Effector memory CD4-positive, alpha-beta T cell (primary cell): ENCODE measurements at regions not wholly inside any gene's neighbourhood (a gene's known extent, or its start where the extent isn't known, plus 50 kb on each side); places are given as distances from the start of the nearest gene placed in this dataset.
"Not testable (repeated sequence)": the region's sequence is repeated elsewhere in the genome, so short reads cannot be mapped to it uniquely, and the experiment has no call there.

Source experiments
- DNase-seq, 3 donors: peaks; one replicate each; pipeline ENCODE4 v3.0.0-alpha.2; 2020
- H3K27ac ChIP-seq: 2 replicates; pipeline ENCODE4 v1.7.0; 2013; ENCODE audit warnings: mild to moderate bottlenecking, low read length, moderate library complexity; ENCODE audit not compliant: insufficient read depth, poor library complexity, severe bottlenecking
- H3K27me3 ChIP-seq: replicated peaks from 2 replicates; pipeline ENCODE4 v1.7.0; 2013; ENCODE audit warnings: mild to moderate bottlenecking, low read length; ENCODE audit not compliant: insufficient read depth, control insufficient read depth, poor library complexity, severe bottlenecking
- H3K36me3 ChIP-seq: 2 replicates; pipeline ENCODE4 v1.7.0; 2013; ENCODE audit warnings: mild to moderate bottlenecking, low read length, moderate library complexity; ENCODE audit not compliant: control insufficient read depth, insufficient read depth
- H3K4me1 ChIP-seq: 2 replicates; pipeline ENCODE4 v1.7.0; 2013; ENCODE audit warnings: low read length, mild to moderate bottlenecking; ENCODE audit not compliant: control insufficient read depth, insufficient read depth, poor library complexity, severe bottlenecking
- H3K4me3 ChIP-seq: 2 replicates; pipeline ENCODE4 v1.7.0; 2013; ENCODE audit warnings: low read length, low read depth, mild to moderate bottlenecking; ENCODE audit not compliant: insufficient read depth, poor library complexity, severe bottlenecking
- H3K9me3 ChIP-seq: 2 replicates; pipeline ENCODE4 v1.7.0; 2013; ENCODE audit warnings: mild to moderate bottlenecking, low read length, moderate library complexity; ENCODE audit not compliant: control insufficient read depth

DNA sequence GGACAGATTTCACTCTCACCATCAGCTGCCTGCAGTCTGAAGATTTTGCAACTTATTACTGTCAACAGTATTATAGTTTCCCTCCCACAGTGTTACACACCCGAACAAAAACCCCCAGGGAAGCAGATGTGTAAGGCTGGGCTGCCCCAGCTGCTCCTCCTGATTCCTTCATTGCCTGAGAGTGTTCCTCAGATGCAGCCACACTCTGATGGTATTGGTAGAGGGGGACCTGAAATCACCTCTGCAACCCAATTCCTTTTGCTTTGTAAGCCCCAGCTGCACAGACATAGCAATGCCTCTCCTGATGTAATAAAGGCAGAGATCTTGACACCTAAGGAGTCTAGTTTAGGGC lies 1529.8 kb downstream of the RPIA start:
- H3K4me1 ChIP-seq, result no peaks in the 10 kb centered on the region
- H3K9me3 ChIP-seq, result no peaks in the 10 kb centered on the region
- no peak overlapping the region for H3K4me3 ChIP-seq
- H3K27ac ChIP-seq, result no peak overlapping the region
- H3K27me3 ChIP-seq, result no peaks in the 10 kb centered on the region
- H3K36me3 ChIP-seq, result no peaks in the 10 kb centered on the region
- no peak for DNase-seq

DNA sequence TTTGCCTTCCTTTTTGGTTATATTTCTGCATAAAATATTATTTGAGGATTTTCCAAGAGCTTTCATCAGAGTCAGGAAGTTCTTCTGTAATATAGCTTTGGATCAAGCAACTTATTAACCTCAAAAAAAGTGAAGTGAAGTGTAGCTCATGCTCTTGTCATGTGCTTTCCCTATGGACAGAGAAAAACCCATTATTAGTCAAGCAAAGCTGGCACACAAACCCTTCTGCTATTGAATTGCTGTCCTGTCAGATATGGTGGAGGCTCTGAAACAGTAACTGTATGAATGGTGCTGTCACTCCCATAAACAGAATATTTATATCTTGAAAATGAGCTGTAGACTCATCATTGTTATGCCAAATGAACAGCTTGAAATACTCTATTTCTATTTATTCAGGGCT lies 1533.3 kb downstream of the RPIA start:
- not testable (repeated sequence) for H3K36me3 ChIP-seq, H3K9me3 ChIP-seq, H3K4me3 ChIP-seq, H3K27me3 ChIP-seq, H3K27ac ChIP-seq, H3K4me1 ChIP-seq, DNase-seq

DNA sequence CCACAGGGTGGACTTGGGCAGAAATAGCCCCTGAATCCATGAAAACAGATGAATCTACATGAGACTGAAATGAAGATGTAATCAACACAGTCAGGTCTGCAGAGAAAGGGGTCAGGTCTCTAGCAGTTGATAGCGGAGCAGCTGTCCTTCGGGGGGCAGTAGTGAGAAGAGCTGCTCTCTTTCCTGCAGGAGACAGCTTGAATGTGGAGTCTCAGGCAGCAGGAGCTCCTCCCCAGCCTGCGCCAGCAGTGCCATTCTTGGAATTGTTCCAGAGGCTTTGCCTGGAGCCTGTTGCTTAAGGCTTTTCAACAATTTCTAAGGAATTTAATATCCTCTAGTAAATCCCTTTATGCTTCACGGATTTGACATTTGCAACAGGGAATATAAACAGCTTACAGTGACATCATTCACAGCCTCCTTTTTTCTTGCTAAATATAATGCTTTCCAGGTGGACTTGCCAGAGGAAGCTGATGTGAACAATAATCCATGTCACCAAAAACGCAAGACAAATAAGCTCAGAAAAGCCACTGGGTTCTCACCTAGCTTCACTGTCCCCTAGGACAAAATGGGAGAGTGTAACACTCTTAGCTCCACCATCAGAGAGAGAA lies 1535.1 kb downstream of the RPIA start:
- H3K4me3 ChIP-seq, H3K27ac ChIP-seq, H3K27me3 ChIP-seq, DNase-seq, H3K4me1 ChIP-seq, H3K36me3 ChIP-seq, H3K9me3 ChIP-seq: not testable (repeated sequence)

DNA sequence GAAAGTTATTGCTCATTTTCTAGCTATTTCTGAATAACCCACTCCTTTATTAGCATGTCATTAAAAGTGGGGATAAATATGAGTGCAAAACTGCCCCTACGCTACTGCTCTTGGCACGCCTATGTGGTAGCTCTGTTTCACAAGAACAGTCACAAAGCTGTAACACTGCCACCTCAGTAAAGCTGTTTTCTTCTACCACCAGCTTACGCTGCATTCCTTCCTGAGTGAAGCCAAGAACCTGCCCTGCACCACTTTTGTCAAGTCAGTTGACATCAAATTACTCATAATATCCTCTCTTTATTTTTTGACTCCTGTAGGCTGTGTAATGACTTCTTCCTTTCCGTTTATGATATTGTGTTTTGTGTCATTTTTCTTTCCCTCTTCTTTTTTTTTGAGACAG lies 1539.7 kb downstream of the RPIA start:
- H3K4me1 ChIP-seq, H3K4me3 ChIP-seq, H3K27me3 ChIP-seq, H3K9me3 ChIP-seq, H3K36me3 ChIP-seq, H3K27ac ChIP-seq, DNase-seq: not testable (repeated sequence)

DNA sequence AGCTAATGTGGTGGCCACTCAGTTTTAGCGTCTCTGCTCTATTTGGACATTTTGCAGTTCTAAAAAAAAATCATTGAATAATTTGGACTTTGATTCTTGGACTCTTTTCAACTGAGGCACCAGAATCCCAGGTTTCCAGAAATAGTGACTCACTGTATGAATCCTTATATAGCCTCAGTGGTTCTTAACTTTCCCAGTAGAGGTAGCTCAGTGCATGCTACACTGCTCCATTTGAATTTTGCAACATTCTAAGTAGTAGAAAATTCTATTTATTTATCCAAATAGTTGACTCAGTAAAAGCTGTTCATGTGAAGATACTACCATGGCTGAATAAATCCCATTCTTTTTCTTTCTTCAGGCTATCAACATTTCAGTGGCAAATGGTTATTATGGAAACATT lies 1544.0 kb downstream of the RPIA start:
- H3K4me1 ChIP-seq, H3K4me3 ChIP-seq, H3K27me3 ChIP-seq, H3K9me3 ChIP-seq, H3K27ac ChIP-seq, H3K36me3 ChIP-seq, DNase-seq: not testable (repeated sequence)

DNA sequence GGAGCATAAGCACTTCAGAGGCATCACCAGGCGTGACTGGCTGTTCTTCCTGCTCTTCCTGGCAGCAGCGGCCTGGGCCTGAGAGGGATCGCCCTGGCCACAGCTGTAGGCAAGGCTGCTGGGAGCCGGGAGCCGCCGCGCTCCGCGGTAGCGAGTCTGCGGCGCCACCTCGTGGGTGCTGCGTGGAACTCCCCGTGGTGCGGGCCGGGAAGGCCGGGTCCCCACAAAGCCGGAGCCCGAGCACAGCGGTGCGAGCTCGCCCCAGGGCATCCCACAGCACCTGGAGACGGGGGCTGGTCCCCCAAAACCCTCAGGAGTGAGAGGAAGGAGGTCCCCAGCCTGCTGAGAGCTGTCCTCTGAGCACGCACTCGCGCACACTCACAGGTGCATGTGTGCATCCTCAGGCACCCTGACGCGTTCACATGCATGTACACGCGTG lies 1546.5 kb downstream of the RPIA start:
- DNase-seq, H3K4me1 ChIP-seq, H3K9me3 ChIP-seq, H3K27ac ChIP-seq, H3K27me3 ChIP-seq, H3K4me3 ChIP-seq, H3K36me3 ChIP-seq: not testable (repeated sequence)

DNA sequence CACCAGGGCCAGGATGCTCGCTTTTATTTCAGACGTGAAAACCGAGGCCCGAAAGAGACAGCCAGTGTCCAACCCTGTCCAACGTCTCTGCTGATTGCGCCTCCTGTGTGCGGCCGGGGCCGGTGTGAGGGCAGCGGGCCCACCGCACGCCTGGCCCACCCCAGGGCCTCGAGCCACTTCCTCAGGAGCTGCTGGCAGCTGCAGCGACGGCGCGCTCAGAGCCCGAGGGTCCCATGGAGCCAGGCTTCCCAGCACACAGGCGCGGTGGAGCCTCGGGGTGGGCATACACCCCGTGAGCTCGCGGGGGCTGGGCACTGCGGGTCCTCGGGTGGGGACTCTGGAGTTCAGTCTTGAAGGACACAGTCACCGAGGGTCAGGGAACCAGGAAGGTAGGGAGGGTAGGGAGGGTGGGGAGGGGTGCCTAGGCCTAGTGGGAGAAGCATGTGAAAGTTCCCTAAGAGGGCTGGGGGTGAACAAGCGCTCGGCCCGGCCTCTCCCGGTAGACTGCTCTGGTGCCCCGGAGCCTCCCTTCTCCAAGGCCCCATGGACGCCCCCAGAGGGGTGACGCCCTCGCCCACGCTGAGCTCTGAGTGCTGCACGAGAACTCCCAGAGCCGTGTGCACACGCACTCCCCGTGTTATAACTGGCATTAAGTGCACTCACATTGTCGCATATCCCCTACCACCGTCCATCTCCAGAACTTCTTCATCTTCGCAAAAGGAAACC lies 1547.2 kb downstream of the RPIA start:
- not testable (repeated sequence) for H3K36me3 ChIP-seq, H3K27ac ChIP-seq, H3K9me3 ChIP-seq, H3K4me3 ChIP-seq, H3K27me3 ChIP-seq, DNase-seq, H3K4me1 ChIP-seq

DNA sequence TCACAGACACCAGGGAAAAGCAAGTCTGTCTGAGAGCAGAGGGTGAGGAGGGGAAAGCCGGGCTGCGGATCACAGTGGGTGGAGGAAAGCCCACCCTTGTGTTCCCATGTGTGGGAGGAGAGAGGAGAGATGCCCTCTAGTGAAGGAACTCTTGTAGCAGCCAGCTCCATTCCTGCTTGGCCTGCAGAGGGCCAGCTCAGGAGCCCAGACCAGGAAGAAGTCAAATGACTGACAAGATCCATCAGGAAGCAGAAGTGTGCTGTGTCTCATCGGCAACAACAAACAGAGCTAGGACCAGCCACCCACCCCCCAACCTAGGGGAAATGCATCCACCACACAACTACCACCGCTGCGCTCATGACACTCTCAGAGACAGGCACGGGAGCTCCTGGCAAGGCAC lies 1548.3 kb downstream of the RPIA start:
- H3K36me3 ChIP-seq, H3K4me1 ChIP-seq, H3K4me3 ChIP-seq, H3K9me3 ChIP-seq, DNase-seq, H3K27ac ChIP-seq, H3K27me3 ChIP-seq: not testable (repeated sequence)

DNA sequence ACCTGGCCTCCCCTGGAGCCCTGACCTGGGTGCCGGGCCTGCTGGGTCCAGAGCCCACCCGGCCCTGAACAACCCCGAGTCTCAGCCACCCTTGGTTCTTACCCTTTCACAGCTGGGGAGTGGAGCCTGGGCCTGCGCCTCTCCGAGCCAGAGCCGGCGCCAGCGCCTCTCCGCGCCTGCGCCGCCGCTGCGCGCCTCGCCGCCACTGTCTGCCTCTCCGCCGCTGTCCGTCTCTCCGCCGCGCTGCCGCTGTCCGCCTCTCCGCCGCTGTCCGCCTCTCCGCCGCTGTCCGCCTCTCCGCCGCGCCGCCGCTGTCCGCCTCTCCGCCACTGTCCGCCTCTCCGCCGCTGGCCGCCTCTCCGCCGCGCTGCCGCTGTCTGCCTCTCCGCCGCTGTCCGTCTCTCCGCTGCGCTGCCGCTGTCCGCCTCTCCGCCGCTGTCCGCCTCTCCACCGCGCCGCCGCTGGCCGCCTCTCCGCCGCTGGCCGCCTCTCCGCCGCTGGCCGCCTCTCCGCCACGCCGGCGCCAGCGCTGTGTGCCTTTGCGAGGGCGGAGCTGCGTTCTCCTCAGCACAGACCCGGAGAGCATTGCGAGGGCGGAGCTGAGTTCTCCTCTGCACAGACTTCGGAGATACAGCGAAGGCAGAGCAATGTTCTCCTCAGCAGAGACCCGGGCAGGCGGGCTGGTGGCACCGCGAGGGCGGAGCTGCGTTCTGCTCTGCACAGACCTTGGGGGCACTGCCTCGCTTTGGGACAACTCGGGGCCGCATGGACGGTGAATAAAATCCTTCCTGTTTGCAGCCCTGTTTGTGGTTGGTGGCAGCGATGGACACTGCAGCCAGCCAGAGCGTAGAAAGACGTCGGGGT lies 1553.7 kb downstream of the RPIA start:
- not testable (repeated sequence) for H3K36me3 ChIP-seq, DNase-seq, H3K4me3 ChIP-seq, H3K27ac ChIP-seq, H3K27me3 ChIP-seq, H3K4me1 ChIP-seq, H3K9me3 ChIP-seq

DNA sequence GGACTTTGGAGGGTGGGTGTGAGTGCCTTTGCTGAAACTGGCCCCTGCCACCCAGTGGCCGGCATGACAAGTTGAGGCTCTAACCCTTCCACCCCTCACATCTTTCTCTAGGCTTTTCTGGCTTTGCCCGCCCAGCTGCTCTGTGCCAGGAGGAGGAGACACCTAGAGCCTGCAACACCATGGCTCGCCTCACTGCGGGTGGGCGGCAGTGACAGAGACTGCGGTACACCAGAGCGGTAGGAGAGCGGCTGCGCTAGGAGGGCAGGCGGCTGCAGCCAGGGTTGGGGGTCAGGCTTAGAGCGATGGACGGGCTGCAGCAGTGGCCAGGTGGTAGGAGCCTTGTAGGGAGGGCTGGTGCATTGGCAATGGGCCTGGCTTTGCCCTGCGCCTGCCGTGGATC lies 1556.9 kb downstream of the RPIA start:
- H3K9me3 ChIP-seq, H3K4me1 ChIP-seq, H3K36me3 ChIP-seq, H3K27ac ChIP-seq, DNase-seq, H3K27me3 ChIP-seq, H3K4me3 ChIP-seq: not testable (repeated sequence)
